ENCODE measurements at regions not wholly inside any gene's neighbourhood (a gene's known extent, or its start where the extent isn't known, plus 50 kb on each side); places are given as distances from the start of the nearest gene placed in this dataset.

- H3K4me3 ChIP-seq (ENCODE audit: low read depth, low read length), result no peak overlapping the region
- TF ChIP-seq CTCF (IDR thresholded peaks at IDR 0.05; ENCODE audit: insufficient read depth, low read depth, low read length), result no peak
- ChIA-PET POLR2A (no interaction called here), CTCF (no interaction called here)
- H3K36me3 ChIP-seq (ENCODE audit: control insufficient read depth, insufficient read depth, low read length), result no peaks in the 10 kb centered on the region
- H3K27me3 ChIP-seq (ENCODE audit: control insufficient read depth, insufficient read depth, low read length), result peaks cover 7% of the 10 kb centered on the region
- no peak for DNase-seq (ENCODE audit: low read depth)
Observed at GRCh38 chr13:111409413-111409812, 89.0 kb downstream of the TEX29 start.

GRCh38 chr13:111410232-111411021 is 90.0 kb downstream of the TEX29 start:
- H3K27me3 ChIP-seq (ENCODE audit: control insufficient read depth, insufficient read depth, low read length), result peaks cover 7% of the 10 kb centered on the region
- CTCF ChIA-PET, result interaction anchor here (2.5 kb wide), 1 partner anchor 19 kb away, joined by 7 read pairs; no protein-coding TSS in a partner anchor
- no peak overlapping the region for H3K4me3 ChIP-seq (ENCODE audit: low read depth, low read length)
- DNase-seq (ENCODE audit: low read depth), result no peak
- POLR2A ChIA-PET, result no interaction called here
- no peaks in the 10 kb centered on the region for H3K36me3 ChIP-seq (ENCODE audit: control insufficient read depth, insufficient read depth, low read length)
- no peak for TF ChIP-seq CTCF (IDR thresholded peaks at IDR 0.05; ENCODE audit: insufficient read depth, low read depth, low read length)

- peaks cover 7% of the 10 kb centered on the region for H3K27me3 ChIP-seq (ENCODE audit: control insufficient read depth, insufficient read depth, low read length)
- TF ChIP-seq CTCF (IDR thresholded peaks at IDR 0.05; ENCODE audit: insufficient read depth, low read depth, low read length), result no peak
- CTCF ChIA-PET, result interaction anchor here (2.5 kb wide), 1 partner anchor 18 kb away, joined by 7 read pairs; no protein-coding TSS in a partner anchor
- H3K4me3 ChIP-seq (ENCODE audit: low read depth, low read length), result no peak overlapping the region
- no peak for DNase-seq (ENCODE audit: low read depth)
- POLR2A ChIA-PET, result no interaction called here
- H3K36me3 ChIP-seq (ENCODE audit: control insufficient read depth, insufficient read depth, low read length), result no peaks in the 10 kb centered on the region
Observed at GRCh38 chr13:111411151-111411858, 90.9 kb downstream of the TEX29 start.

DNA sequence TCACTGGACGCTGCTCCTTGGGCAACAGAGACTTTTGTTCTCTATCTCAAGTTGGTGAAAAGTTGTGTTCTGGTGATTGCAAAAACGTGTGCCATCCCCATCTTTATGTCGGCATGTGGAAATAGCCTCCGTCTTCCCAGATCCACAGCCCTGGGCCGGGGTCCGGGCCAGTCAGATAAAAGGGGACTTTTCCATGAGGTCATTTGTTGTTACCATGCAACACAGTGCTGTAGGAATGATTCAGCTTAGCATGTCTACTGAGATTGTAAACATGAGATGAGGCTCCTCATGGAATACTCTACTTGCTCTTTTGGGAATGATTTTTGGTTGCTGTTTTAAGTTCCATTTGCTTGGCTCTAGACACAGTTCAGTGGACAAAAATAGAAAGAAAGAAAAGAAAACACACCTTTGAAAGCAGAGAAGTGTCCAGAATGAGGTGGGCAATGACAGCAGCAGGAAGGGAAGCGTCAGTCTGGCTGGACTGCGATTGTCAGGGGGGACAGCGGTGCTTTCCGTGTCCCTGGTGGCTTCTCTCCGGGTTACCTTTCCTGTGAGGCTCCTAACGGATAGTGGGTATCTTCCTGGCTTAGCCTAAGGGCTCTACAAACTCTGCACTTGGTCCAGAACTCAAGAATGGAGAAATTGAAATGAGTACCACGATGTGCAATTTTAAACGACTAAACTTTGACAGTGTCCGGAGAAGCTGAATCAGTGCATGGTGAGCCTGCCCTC is 91.6 kb downstream of the TEX29 start:
- DNase-seq (ENCODE audit: low read depth), result no peak
- Histone ChIP-seq H3K36me3 (ENCODE audit: control insufficient read depth, insufficient read depth, low read length) (no peaks in the 10 kb centered on the region), H3K4me3 (ENCODE audit: low read depth, low read length) (no peak overlapping the region), H3K27me3 (ENCODE audit: control insufficient read depth, insufficient read depth, low read length) (peaks cover 7% of the 10 kb centered on the region)
- ChIA-PET CTCF (interaction anchor here (2.5 kb wide), 1 partner anchor 17 kb away, joined by 7 read pairs; no protein-coding TSS in a partner anchor), POLR2A (no interaction called here)
- no peak for TF ChIP-seq CTCF (IDR thresholded peaks at IDR 0.05; ENCODE audit: insufficient read depth, low read depth, low read length)
